ENCODE measurements at regions not wholly inside any gene's neighbourhood (a gene's known extent, or its start where the extent isn't known, plus 50 kb on each side); places are given as distances from the start of the nearest gene placed in this dataset.

GRCh38 chr4:20074450-20074849 is 177.3 kb upstream of the SLIT2 start:
- no peak for TF ChIP-seq POLR2A (IDR thresholded peaks at IDR 0.05)
- no peak for TF ChIP-seq CTCF (IDR thresholded peaks at IDR 0.05 in 4 of 5, conservative IDR thresholded peaks at IDR 0.05 in 1 of 5)

Data from gastrocnemius medialis (tissue), 4 donors.